HCT116 (cell line): ENCODE measurements at regions not wholly inside any gene's neighbourhood (a gene's known extent, or its start where the extent isn't known, plus 50 kb on each side); places are given as distances from the start of the nearest gene placed in this dataset.

Experiments used
- ATAC-seq: fragments of 200-7000 bp; cut with Tn5 transposase; 2 replicates; pipeline ENCODE4 v1.9.1; 2020; ENCODE audit warnings: mild to moderate bottlenecking, moderate library complexity
- BruUV-seq: library from RNA; stranded (reverse); fragments of 400-500 nt; replicated peaks from 2 replicates; lab custom pipeline; 2021; lab: Mats Ljungman, UMichigan
- CTCF ChIA-PET: fragments of 300-600 bp; sonication (Branson Sonifier 250); formaldehyde crosslinking; loops from one replicate; lab custom pipeline; 2021; ENCODE audit warnings: antibody characterized with exemption; lab: Charles Lee
- POLR2A ChIA-PET: fragments of 300-600, 350-600 bp; sonication (Branson Sonifier 250); formaldehyde crosslinking; loops from one replicate; lab custom pipeline; 2021; ENCODE audit warnings: antibody characterized with exemption; lab: Charles Lee
- RAD21 ChIA-PET, 2 experiments: fragments of 300-600 bp; sonication (Branson Sonifier 250); formaldehyde crosslinking; loops; one replicate each; lab custom pipeline; 2023; ENCODE audit warnings: low total read pairs in 2 of 2; ENCODE audit not compliant: uncharacterized antibody in 2 of 2, unreplicated experiment in 2 of 2, low non-redundant PET in 1 of 2; lab: Charles Lee
- DNase-seq: peaks from one replicate; pipeline ENCODE4 v3.0.0-alpha.2; 2010; ENCODE audit warnings: low read depth, low spot score
- H2AFZ ChIP-seq: fragments of 200-600 bp; shearing (Covaris generic), sonication (generic); 2 replicates; pipeline ENCODE4 v1.6.1; 2017; ENCODE audit warnings: low read depth, mixed run types, mixed read lengths, antibody characterized with exemption, low read length; ENCODE audit not compliant: poor library complexity, severe bottlenecking
- H3K27ac ChIP-seq: 2 replicates; pipeline ENCODE4 v1.5.1; 2012; ENCODE audit warnings: low read depth, low read length
- H3K27me3 ChIP-seq: fragments of 200-600 bp; sonication (generic); 2 replicates; pipeline ENCODE4 v1.6.1; 2016; ENCODE audit warnings: mixed run types, low read length, mixed read lengths; ENCODE audit not compliant: insufficient read depth
- H3K36me3 ChIP-seq, 2 experiments: fragments of 200-500 bp in 1 of 2; fragments of 200-600 bp in 1 of 2; sonication (Bioruptor generic) in 1 of 2; sonication (generic) in 1 of 2; 2 replicates each; pipeline versions ENCODE4 v1.5.1 to v1.6.1; 2014 to 2016; ENCODE audit warnings: low read length in 2 of 2, inconsistent platforms in 1 of 2, mixed read lengths in 1 of 2, mixed run types in 1 of 2; ENCODE audit not compliant: insufficient read depth in 2 of 2, control insufficient read depth in 1 of 2
- H3K4me1 ChIP-seq, 2 experiments: fragments of 200-600 bp in 1 of 2; sonication (generic) in 1 of 2; 2 replicates each; pipeline versions ENCODE4 v1.5.1 to v1.6.1; 2012 to 2017; ENCODE audit warnings: low read length in 2 of 2, inconsistent platforms in 1 of 2, mild to moderate bottlenecking in 1 of 2, mixed read lengths in 1 of 2, mixed run types in 1 of 2, moderate library complexity in 1 of 2; ENCODE audit not compliant: insufficient read depth in 2 of 2, control insufficient read depth in 1 of 2
- H3K4me2 ChIP-seq: fragments of 200-600 bp; sonication (generic); 2 replicates; pipeline ENCODE4 v1.6.1; 2017; ENCODE audit warnings: mixed run types, low read length, mixed read lengths
- H3K4me3 ChIP-seq, 2 experiments: fragments of 200-600 bp in 1 of 2; sonication (generic) in 1 of 2; replicated peaks in 1 of 2; 2 replicates each; pipeline ENCODE4 v1.5.1; 2011 to 2016; ENCODE audit warnings: low read length in 2 of 2, control low read depth in 1 of 2, low read depth in 1 of 2, mild to moderate bottlenecking in 1 of 2, mixed read lengths in 1 of 2, mixed run types in 1 of 2
- H3K79me2 ChIP-seq: fragments of 200-600 bp; sonication (generic); 2 replicates; pipeline ENCODE4 v1.6.1; 2017; ENCODE audit warnings: mild to moderate bottlenecking, mixed run types, low read length, moderate library complexity, mixed read lengths; ENCODE audit not compliant: insufficient read depth
- H3K9ac ChIP-seq: fragments of 200-600 bp; sonication (generic); 2 replicates; pipeline ENCODE4 v1.6.1; 2016; ENCODE audit warnings: low read length, mixed read lengths
- H3K9me2 ChIP-seq: fragments of 200-600 bp; sonication (generic), shearing (Covaris generic); 2 replicates; pipeline ENCODE4 v1.6.1; 2017; ENCODE audit warnings: mixed run types, mild to moderate bottlenecking, moderate library complexity; ENCODE audit not compliant: insufficient read depth
- H3K9me3 ChIP-seq, 2 experiments: fragments of 200-500 bp in 1 of 2; fragments of 200-600 bp in 1 of 2; sonication (Bioruptor generic) in 1 of 2; sonication (generic) in 1 of 2; 2 replicates each; pipeline ENCODE4 v1.6.1; 2014 to 2017; ENCODE audit warnings: low read length in 2 of 2, mixed read lengths in 2 of 2, inconsistent platforms in 1 of 2, low read depth in 1 of 2, mild to moderate bottlenecking in 1 of 2, mixed run types in 1 of 2, moderate library complexity in 1 of 2; ENCODE audit not compliant: control insufficient read depth in 1 of 2, insufficient read depth in 1 of 2
- H4K20me1 ChIP-seq: fragments of 200-600 bp; sonication (generic), shearing (Covaris generic); 2 replicates; pipeline ENCODE4 v1.6.1; 2017; ENCODE audit warnings: mixed run types, mild to moderate bottlenecking, moderate library complexity; ENCODE audit not compliant: insufficient read depth
- CBX3 ChIP-seq: IDR thresholded peaks from 2 replicates; pipeline ENCODE4 v1.6.1; 2012; ENCODE audit warnings: low read depth
- CEBPB ChIP-seq: IDR thresholded peaks from 2 replicates; pipeline ENCODE4 v1.6.1; 2012; ENCODE audit warnings: low read depth
- EGR1 ChIP-seq: IDR thresholded peaks from 2 replicates; pipeline ENCODE4 v1.6.1; 2012; ENCODE audit warnings: low read depth
- ELF1 ChIP-seq: IDR thresholded peaks from 2 replicates; pipeline ENCODE4 v1.6.1; 2012; ENCODE audit warnings: low read depth, borderline replicate concordance
- EZH2 ChIP-seq: fragments of 200-600 bp; sonication (generic); IDR thresholded peaks from 2 replicates; pipeline ENCODE4 v1.6.1; 2017; ENCODE audit warnings: antibody characterized with exemption, mixed run types
- EZH2phosphoT487 ChIP-seq: fragments of 200-600 bp; IDR thresholded peaks from 2 replicates; pipeline ENCODE4 v1.6.1; 2018; ENCODE audit warnings: antibody characterized with exemption, borderline replicate concordance
- FOSL1 ChIP-seq: IDR thresholded peaks from 2 replicates; pipeline ENCODE4 v1.6.1; 2012; ENCODE audit warnings: low read depth
- JUND ChIP-seq: IDR thresholded peaks from 2 replicates; pipeline ENCODE4 v1.6.1; 2012
- RAD21 ChIP-seq: IDR thresholded peaks from 2 replicates; pipeline ENCODE4 v1.6.1; 2012; ENCODE audit warnings: low read depth, mild to moderate bottlenecking
- SIN3A ChIP-seq: IDR thresholded peaks from 2 replicates; pipeline ENCODE4 v1.6.1; 2012; ENCODE audit warnings: low read depth
- SP1 ChIP-seq: IDR thresholded peaks from 2 replicates; pipeline ENCODE4 v1.6.1; 2012; ENCODE audit warnings: low read depth
- SRF ChIP-seq: IDR thresholded peaks from 2 replicates; pipeline ENCODE4 v1.6.1; 2012; ENCODE audit warnings: low read depth
- TCF7L2 ChIP-seq: IDR thresholded peaks from 2 replicates; pipeline ENCODE4 v1.7.0; 2011; ENCODE audit warnings: borderline replicate concordance, inconsistent platforms; ENCODE audit not compliant: insufficient read depth, insufficient read length; ENCODE audit errors: extremely low read depth
- YY1 ChIP-seq: IDR thresholded peaks from 2 replicates; pipeline ENCODE4 v1.6.1; 2011; ENCODE audit warnings: low read length, low read depth, moderate library complexity, mild to moderate bottlenecking; ENCODE audit not compliant: insufficient replicate concordance; ENCODE audit errors: extremely low read depth
- ZFX ChIP-seq: fragments of 450-650 bp; IDR thresholded peaks from 2 replicates; pipeline ENCODE4 v1.6.1; 2017
- intact Hi-C: fragments of 100-400 bp; cut with micrococcal nuclease; formaldehyde crosslinking; loops from 2 replicates; pipeline ENCODE4 v1.10.0; 2022
- TF ChIP-seq, protein P1 (sequence below): IDR thresholded peaks from 2 replicates; pipeline ENCODE4 v1.6.1; 2012
- TF ChIP-seq, protein P2 (sequence below): IDR thresholded peaks from 2 replicates; pipeline ENCODE4 v1.6.1; 2012
- TF ChIP-seq, protein P3 (sequence below): IDR thresholded peaks from 2 replicates; pipeline ENCODE4 v1.6.1; 2011; ENCODE audit warnings: mild to moderate bottlenecking, low read length, moderate library complexity; ENCODE audit not compliant: insufficient replicate concordance; ENCODE audit errors: extremely low read depth

DNA sequence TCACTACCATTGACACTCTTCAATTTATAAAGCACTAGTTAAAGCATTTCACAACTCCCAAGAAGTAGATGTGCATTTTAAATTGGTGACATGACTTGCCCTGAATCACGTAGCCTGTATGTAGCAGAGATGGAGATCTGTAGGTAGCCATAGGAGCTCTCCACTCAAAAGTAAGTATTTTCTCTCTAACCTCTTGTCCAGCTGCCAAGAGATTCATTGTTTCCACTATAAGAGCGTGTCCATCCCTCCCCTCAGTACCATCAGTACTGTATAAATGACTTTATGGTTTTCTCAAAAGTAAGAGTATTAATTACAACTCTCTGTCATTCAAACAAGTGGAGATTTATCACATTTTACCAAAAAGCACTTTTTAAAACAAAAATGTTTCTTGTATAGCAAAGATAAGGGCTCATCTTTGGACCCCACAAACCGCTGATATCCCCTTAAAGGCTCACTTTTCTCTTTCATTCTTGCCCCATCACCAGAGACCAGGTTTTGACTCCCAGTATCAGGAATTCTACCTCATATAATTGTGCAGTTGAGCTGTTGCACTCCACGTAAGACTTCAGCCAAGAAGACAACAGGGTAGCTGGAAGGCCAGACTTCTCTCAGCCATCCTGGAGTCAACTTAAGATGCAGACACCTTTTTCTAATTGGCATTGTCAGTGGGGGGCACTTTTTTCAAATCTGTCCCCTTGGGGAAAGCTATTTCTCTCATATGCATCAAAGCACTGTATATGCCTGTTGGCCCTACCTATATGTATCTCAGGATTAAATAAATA is 78.0 kb upstream of the GALNT5 start:
- ATAC-seq, result no peak
- Histone ChIP-seq H2AFZ (no peak overlapping the region), H3K4me3 (no peak overlapping the region), H3K9ac (no peak overlapping the region), H3K79me2 (no peaks in the 10 kb centered on the region), H3K27ac (no peak overlapping the region), H3K9me2 (no peaks in the 10 kb centered on the region), H3K36me3 (no peaks in the 10 kb centered on the region), H4K20me1 (no peaks in the 10 kb centered on the region), H3K4me1 (peaks cover 0 to 6% of the 10 kb centered on the region in 2 experiments; a peak in 2 of 4 replicates), H3K9me3 (no peaks in the 10 kb centered on the region; a peak in 1 of 4 replicates), H3K4me2 (no peak overlapping the region), H3K27me3 (no peaks in the 10 kb centered on the region)
- POLR2A ChIA-PET, result no interaction called here
- BruUV-seq, result no TSS peak
- TF ChIP-seq EZH2, result no peak
- no peak for TF ChIP-seq JUND
- TF ChIP-seq CEBPB, result no peak
- TF ChIP-seq, protein P1, sequence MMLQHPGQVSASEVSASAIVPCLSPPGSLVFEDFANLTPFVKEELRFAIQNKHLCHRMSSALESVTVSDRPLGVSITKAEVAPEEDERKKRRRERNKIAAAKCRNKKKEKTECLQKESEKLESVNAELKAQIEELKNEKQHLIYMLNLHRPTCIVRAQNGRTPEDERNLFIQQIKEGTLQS, result no peak
- TF ChIP-seq RAD21, result no peak
- TF ChIP-seq ELF1, result no peak
- TF ChIP-seq CBX3, result no peak
- TF ChIP-seq TCF7L2, result no peak
- TF ChIP-seq, protein P2, sequence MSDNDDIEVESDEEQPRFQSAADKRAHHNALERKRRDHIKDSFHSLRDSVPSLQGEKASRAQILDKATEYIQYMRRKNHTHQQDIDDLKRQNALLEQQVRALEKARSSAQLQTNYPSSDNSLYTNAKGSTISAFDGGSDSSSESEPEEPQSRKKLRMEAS, result no peak
- TF ChIP-seq EGR1, result no peak
- no peak for TF ChIP-seq SP1
- no peak for TF ChIP-seq SIN3A
- no peak for TF ChIP-seq SRF
- no peak for TF ChIP-seq FOSL1
- TF ChIP-seq ZFX, result no peak
- no peak for TF ChIP-seq YY1
- TF ChIP-seq, protein P3, sequence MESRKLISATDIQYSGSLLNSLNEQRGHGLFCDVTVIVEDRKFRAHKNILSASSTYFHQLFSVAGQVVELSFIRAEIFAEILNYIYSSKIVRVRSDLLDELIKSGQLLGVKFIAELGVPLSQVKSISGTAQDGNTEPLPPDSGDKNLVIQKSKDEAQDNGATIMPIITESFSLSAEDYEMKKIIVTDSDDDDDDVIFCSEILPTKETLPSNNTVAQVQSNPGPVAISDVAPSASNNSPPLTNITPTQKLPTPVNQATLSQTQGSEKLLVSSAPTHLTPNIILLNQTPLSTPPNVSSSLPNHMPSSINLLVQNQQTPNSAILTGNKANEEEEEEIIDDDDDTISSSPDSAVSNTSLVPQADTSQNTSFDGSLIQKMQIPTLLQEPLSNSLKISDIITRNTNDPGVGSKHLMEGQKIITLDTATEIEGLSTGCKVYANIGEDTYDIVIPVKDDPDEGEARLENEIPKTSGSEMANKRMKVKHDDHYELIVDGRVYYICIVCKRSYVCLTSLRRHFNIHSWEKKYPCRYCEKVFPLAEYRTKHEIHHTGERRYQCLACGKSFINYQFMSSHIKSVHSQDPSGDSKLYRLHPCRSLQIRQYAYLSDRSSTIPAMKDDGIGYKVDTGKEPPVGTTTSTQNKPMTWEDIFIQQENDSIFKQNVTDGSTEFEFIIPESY, result no peak
- TF ChIP-seq EZH2phosphoT487, result no peak
- RAD21 ChIA-PET, result no interaction called here
- no peak for DNase-seq
- CTCF ChIA-PET, result interaction anchor here (3.0 kb wide), 1 partner anchor 15 kb away, joined by 9 read pairs; no protein-coding TSS in a partner anchor
- intact Hi-C loops, result no loop called here
